ENCODE measurements at regions not wholly inside any gene's neighbourhood (a gene's known extent, or its start where the extent isn't known, plus 50 kb on each side); places are given as distances from the start of the nearest gene placed in this dataset.

- TF ChIP-seq EZH2phosphoT487 (IDR thresholded peaks at IDR 0.05; ENCODE audit: borderline replicate concordance, low read length): no peak
- TF ChIP-seq, protein P1, sequence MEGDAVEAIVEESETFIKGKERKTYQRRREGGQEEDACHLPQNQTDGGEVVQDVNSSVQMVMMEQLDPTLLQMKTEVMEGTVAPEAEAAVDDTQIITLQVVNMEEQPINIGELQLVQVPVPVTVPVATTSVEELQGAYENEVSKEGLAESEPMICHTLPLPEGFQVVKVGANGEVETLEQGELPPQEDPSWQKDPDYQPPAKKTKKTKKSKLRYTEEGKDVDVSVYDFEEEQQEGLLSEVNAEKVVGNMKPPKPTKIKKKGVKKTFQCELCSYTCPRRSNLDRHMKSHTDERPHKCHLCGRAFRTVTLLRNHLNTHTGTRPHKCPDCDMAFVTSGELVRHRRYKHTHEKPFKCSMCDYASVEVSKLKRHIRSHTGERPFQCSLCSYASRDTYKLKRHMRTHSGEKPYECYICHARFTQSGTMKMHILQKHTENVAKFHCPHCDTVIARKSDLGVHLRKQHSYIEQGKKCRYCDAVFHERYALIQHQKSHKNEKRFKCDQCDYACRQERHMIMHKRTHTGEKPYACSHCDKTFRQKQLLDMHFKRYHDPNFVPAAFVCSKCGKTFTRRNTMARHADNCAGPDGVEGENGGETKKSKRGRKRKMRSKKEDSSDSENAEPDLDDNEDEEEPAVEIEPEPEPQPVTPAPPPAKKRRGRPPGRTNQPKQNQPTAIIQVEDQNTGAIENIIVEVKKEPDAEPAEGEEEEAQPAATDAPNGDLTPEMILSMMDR (IDR thresholded peaks at IDR 0.05; ENCODE audit: low read depth, low read length, poor library complexity, severe bottlenecking): no peak
- no peak overlapping the region for H3K27ac ChIP-seq (ENCODE audit: low read depth, low read length)
These were observed 370.1 kb downstream of the ZFHX3 start for GRCh38 chr16:72677662-72678447.

DNA sequence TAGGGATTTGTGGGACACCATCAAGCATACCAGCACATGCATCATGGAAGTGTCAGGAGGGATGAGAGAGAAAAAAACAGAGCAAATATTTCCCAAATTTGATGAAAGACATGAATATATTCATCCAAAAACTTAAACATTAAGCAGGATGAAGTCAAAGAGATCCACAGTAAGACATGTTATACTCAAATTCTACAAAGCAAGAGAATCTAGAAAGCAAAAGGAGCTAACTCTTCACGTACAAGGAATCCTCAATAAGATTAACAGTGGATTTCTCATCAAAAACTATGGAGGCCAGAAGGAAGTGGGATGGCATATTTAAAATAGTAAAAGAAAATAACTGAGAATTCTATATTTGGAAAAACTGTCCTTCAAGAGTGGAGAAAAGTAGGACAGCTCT lies 374.8 kb downstream of the ZFHX3 start:
- no peak overlapping the region for H3K4me2 ChIP-seq (ENCODE audit: low read length)
- no peaks in the 10 kb centered on the region for H3K79me2 ChIP-seq (ENCODE audit: control insufficient read depth, low read length)
- peaks cover 11% of the 10 kb centered on the region for H3K36me3 ChIP-seq (ENCODE audit: control insufficient read depth, low read length)
- H3K9me3 ChIP-seq (ENCODE audit: control insufficient read depth, insufficient read depth, low read length): peaks cover 14% of the 10 kb centered on the region; the same call in 1 of the 2 replicates
- no peaks in the 10 kb centered on the region for H3K4me1 ChIP-seq (ENCODE audit: control insufficient read depth, low read length)
- H4K20me1 ChIP-seq (ENCODE audit: control insufficient read depth, insufficient read depth, low read depth, low read length): no peaks in the 10 kb centered on the region
- H3K4me3 ChIP-seq (ENCODE audit: low read length): no peak overlapping the region
- no peaks in the 10 kb centered on the region for H3F3A ChIP-seq (ENCODE audit: control insufficient read depth, insufficient read depth)
- no peak overlapping the region for H3K27ac ChIP-seq (ENCODE audit: low read depth, low read length)
- H3K9me2 ChIP-seq (replicated peaks; ENCODE audit: control insufficient read depth, low read length): no peaks in the 10 kb centered on the region
- TF ChIP-seq EZH2phosphoT487 (IDR thresholded peaks at IDR 0.05; ENCODE audit: borderline replicate concordance, low read length): no peak
- TF ChIP-seq, protein P1 (IDR thresholded peaks at IDR 0.05; ENCODE audit: low read depth, low read length, poor library complexity, severe bottlenecking): no peak
- H3K27me3 ChIP-seq (ENCODE audit: control insufficient read depth, low read length): no peaks in the 10 kb centered on the region

More at GRCh38 chr16:72677662-72678447, 370.1 kb downstream of the ZFHX3 start:
- Histone ChIP-seq H3K9me3 (ENCODE audit: control insufficient read depth, insufficient read depth, low read length) (peaks cover 3% of the 10 kb centered on the region; the same call in 1 of the 2 replicates), H3K79me2 (ENCODE audit: control insufficient read depth, low read length) (no peaks in the 10 kb centered on the region), H3K27me3 (ENCODE audit: control insufficient read depth, low read length) (no peaks in the 10 kb centered on the region), H4K20me1 (ENCODE audit: control insufficient read depth, insufficient read depth, low read depth, low read length) (no peaks in the 10 kb centered on the region), H3F3A (ENCODE audit: control insufficient read depth, insufficient read depth) (no peaks in the 10 kb centered on the region), H3K36me3 (ENCODE audit: control insufficient read depth, low read length) (no peaks in the 10 kb centered on the region), H3K9me2 (replicated peaks; ENCODE audit: control insufficient read depth, low read length) (no peaks in the 10 kb centered on the region), H3K4me3 (ENCODE audit: low read length) (no peak overlapping the region), H3K4me1 (ENCODE audit: control insufficient read depth, low read length) (no peaks in the 10 kb centered on the region), H3K4me2 (ENCODE audit: low read length) (no peak overlapping the region)

DNA sequence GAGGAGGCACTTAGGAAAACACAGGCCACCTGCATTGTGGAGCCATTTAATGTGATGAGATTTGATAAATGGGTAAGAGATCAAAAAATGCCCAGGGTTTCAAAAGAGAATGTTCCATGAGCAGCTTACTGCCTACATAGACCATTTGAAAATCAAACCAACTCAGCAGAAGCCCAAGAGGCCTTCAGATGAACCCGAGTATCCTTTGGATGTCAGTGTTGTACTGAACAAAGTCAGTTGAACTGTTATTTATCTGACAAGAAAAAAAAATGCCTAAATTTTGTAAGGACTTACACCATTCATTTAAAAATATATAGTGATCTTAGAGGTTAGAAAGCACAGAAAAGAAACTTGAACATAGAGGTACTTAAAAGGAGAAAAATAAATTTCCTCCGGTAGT lies 381.7 kb downstream of the ZFHX3 start:
- H3F3A ChIP-seq (ENCODE audit: control insufficient read depth, insufficient read depth): no peaks in the 10 kb centered on the region
- H3K36me3 ChIP-seq (ENCODE audit: control insufficient read depth, low read length): peaks cover 4% of the 10 kb centered on the region
- no peak overlapping the region for H3K27ac ChIP-seq (ENCODE audit: low read depth, low read length)
- peak overlapping the region; percentile 88 for H3K4me2 ChIP-seq (ENCODE audit: low read length)
- TF ChIP-seq, protein P1 (IDR thresholded peaks at IDR 0.05; ENCODE audit: low read depth, low read length, poor library complexity, severe bottlenecking): no peak
- TF ChIP-seq EZH2phosphoT487 (IDR thresholded peaks at IDR 0.05; ENCODE audit: borderline replicate concordance, low read length): no peak
- no peaks in the 10 kb centered on the region for H4K20me1 ChIP-seq (ENCODE audit: control insufficient read depth, insufficient read depth, low read depth, low read length)
- no peaks in the 10 kb centered on the region for H3K9me2 ChIP-seq (replicated peaks; ENCODE audit: control insufficient read depth, low read length)
- peak overlapping the region; percentile 74 for H3K4me3 ChIP-seq (ENCODE audit: low read length)
- peaks cover 38% of the 10 kb centered on the region for H3K4me1 ChIP-seq (ENCODE audit: control insufficient read depth, low read length)
- peaks cover 42% of the 10 kb centered on the region for H3K79me2 ChIP-seq (ENCODE audit: control insufficient read depth, low read length)
- no peaks in the 10 kb centered on the region for H3K9me3 ChIP-seq (ENCODE audit: control insufficient read depth, insufficient read depth, low read length)
- H3K27me3 ChIP-seq (ENCODE audit: control insufficient read depth, low read length): no peaks in the 10 kb centered on the region

Measured in DOHH2 (cell line).